Spinal cord (tissue), 9 donors: ENCODE measurements at regions not wholly inside any gene's neighbourhood (a gene's known extent, or its start where the extent isn't known, plus 50 kb on each side); places are given as distances from the start of the nearest gene placed in this dataset.

Source experiments
- DNase-seq, 6 donors: peaks; one replicate each; pipeline versions ENCODE4 v3.0.0 to v3.0.0-alpha.2; 2013 to 2015; ENCODE audit warnings: low spot score in 6 of 6, low read depth in 4 of 6
- H3K27ac ChIP-seq: one replicate; pipeline ENCODE4 v1.5.1; 2013; ENCODE audit warnings: low read depth, low read length, control low read depth
- H3K27me3 ChIP-seq: one replicate; pipeline ENCODE4 v1.6.1; 2013; ENCODE audit warnings: low read length; ENCODE audit not compliant: control insufficient read depth, insufficient read depth
- H3K36me3 ChIP-seq: one replicate; pipeline ENCODE4 v1.6.1; 2013; ENCODE audit warnings: low read length; ENCODE audit not compliant: control insufficient read depth, insufficient read depth
- H3K4me1 ChIP-seq: one replicate; pipeline ENCODE4 v1.6.1; 2013; ENCODE audit warnings: low read length; ENCODE audit not compliant: control insufficient read depth, insufficient read depth
- H3K4me3 ChIP-seq: one replicate; pipeline ENCODE4 v1.5.1; 2013; ENCODE audit warnings: low read depth, low read length, control low read depth
- H3K9me3 ChIP-seq: one replicate; pipeline ENCODE4 v1.6.1; 2013; ENCODE audit warnings: low read length; ENCODE audit not compliant: control insufficient read depth, insufficient read depth
- WGBS: methylation state at CpG from one replicate; pipeline ENCODE4 v1.1.5; 2013; ENCODE audit warnings: missing lambda C conversion rate; ENCODE audit not compliant: insufficient coverage; 5-methylcytosine and 5-hydroxymethylcytosine counted together
- donor health status: healthy.

DNA sequence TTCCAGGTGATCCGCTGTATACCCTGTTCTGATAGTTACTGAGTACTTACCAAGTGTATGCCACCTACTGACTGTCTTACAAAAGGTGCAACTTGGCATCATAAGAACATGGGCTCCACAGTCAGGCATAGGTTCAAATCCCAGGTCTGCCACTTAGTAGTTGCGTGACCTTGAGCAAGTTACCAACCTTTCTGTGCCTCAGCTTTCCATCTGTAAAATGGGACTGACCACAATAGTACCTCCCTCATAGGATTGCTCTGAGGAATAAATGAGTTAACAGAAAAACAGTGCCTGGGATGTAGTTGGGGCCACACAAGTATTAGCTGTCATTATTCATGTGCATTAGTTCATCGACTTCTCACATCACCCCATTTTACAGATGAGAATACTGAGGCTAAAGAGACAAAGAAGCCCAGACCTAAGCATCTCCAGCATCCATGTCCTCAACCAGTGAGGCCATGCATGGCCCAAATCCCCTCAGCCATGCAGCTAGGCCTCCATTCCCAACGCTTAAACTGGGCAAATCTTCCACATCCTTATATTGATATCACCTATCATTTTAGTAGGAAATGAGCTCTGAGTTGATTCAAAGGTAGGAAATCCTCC lies 51.3 kb upstream of the UBE2L5 start:
- H3K27ac ChIP-seq: no peak overlapping the region
- H3K27me3 ChIP-seq: no peaks in the 10 kb centered on the region
- no peaks in the 10 kb centered on the region for H3K9me3 ChIP-seq
- WGBS: 94% methylated on average over 3 of the region's 4 CpGs
- H3K4me1 ChIP-seq: no peaks in the 10 kb centered on the region
- no peak overlapping the region for H3K4me3 ChIP-seq
- H3K36me3 ChIP-seq: no peaks in the 10 kb centered on the region
- no peak for DNase-seq

- WGBS: 72% methylated on average over 14 of the region's 14 CpGs
- H3K9me3 ChIP-seq: no peaks in the 10 kb centered on the region
- H3K27me3 ChIP-seq: no peaks in the 10 kb centered on the region
- H3K27ac ChIP-seq: no peak overlapping the region
- H3K36me3 ChIP-seq: no peaks in the 10 kb centered on the region
- no peak for DNase-seq
- H3K4me3 ChIP-seq: no peak overlapping the region
- H3K4me1 ChIP-seq: no peaks in the 10 kb centered on the region
These were observed 50.5 kb upstream of the UBE2L5 start for GRCh38 chr13:30371649-30372265.
